HG03575 (cell line): ENCODE measurements at regions not wholly inside any gene's neighbourhood (a gene's known extent, or its start where the extent isn't known, plus 50 kb on each side); places are given as distances from the start of the nearest gene placed in this dataset.
A peak's percentile ranks its signal among the peaks of the same experiment; 100 is the strongest.

Source experiments
- ATAC-seq: cut with Tn5 transposase; IDR thresholded peaks from one replicate; pipeline ENCODE4 v1.9.1; 2021; ENCODE audit not compliant: unreplicated experiment, insufficient number of reproducible peaks, low FRiP score; ENCODE audit errors: extremely low read depth

DNA sequence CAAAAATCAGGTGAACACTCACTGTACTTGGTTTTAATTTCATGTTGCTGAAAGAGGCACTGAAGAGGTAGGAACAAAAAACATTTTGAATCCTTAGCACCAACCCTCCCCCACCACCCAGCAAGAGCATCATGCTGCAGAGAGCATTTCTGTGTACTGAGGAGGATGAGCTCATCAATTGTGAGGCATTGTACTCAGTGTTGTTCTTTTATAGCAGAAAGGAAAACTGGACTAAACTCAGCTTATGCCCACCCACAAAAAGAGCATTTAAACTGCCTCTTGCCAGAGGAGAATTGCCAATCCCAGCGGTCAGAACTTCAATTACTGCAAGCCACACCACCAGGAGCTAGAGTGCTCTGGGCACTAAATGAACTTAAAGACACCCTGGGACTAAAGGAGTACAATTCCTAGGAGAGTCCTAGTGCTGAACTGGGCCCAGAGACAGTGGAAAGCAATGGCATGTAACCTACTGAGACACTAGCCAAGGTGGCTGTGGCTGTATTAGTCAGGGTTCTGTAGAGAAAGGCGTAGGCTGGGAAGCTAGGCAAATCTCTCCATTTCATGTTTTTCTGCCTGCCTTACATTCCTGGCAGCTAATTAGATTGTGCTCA lies 280.7 kb upstream of the KLHL4 start:
- no peak for ATAC-seq

DNA sequence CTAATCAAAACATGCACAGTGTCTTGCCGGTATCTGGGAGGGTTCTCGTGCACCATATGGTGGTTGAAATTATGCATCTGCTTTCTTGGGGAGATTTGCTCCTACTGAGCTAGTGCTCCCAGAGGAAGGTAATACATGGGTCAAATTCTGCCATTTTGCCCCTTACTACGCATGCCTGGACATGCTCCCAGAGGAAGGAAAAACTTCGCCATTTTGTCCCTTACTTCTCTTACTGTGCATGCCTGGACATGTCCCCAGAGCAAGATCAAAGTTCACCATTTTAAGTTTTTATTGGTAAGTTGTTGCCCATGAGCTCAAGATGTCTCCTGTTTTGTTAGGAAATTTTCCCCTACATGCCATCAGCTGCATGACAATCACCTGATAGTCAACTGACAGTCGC lies 252.1 kb upstream of the KLHL4 start:
- ATAC-seq, result no peak

DNA sequence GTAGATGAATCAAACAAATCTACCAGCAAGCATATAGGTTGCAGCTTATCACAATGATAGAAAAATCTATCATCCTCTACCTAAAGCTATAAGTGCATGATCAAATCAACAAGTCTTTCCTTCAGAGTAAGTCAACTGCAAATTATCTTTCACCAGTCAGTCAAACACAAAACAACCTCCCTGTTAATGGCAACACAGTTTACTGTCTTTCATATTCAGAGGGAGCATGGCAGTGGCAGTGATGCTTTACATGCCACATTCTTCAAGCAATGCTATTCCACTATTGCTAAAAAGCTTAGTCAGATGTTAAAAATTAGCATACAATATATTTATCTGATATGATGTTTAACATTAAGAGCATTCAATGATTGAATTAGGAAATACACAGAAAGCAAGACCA lies 245.1 kb upstream of the KLHL4 start:
- ATAC-seq, result no peak

- ATAC-seq, result no peak
Observed at GRCh38 chrX:87299563-87300160, 217.9 kb upstream of the KLHL4 start.

DNA sequence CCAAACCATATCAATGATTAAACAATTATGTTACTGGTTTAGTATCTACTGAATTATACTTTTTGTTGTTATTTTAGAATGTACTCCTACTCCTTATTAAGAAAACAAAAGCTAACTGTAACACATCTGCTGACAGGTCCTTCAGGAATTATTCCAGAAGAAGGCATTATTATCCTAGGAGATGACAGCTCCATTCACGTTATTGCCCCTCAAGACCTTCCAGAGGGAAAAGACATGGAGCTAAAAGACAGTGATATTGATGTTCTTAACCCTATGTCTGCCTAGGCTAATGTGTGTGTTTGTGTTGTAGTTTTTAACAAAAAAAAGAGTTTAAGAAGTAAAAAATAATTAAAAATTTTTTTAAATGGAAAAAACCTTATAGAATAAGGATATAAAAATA lies 206.8 kb upstream of the KLHL4 start:
- ATAC-seq, result no peak

- no peak for ATAC-seq
Observed at GRCh38 chrX:87327267-87327666, 190.3 kb upstream of the KLHL4 start.

- no peak for ATAC-seq
Observed at GRCh38 chrX:87337267-87337666, 180.3 kb upstream of the KLHL4 start.

DNA sequence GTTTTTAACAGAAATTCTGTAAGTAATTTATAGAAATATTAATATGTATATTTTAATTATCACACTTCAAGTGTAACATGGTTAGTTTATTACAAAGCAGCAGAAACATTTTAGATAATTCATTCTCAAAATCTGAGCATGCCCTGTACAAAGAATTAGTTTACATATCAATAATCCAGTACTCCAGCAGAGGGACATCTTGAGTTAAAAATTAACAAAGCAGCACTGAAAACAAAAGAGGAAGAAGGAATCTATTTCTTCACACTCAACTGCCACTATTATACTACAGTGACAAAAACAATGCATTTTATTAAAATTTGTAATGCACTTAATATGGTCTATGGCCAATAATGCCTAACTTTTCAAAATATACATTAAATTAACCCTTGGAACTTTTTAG lies 179.1 kb upstream of the KLHL4 start:
- peak; percentile 68 for ATAC-seq

- ATAC-seq, result no peak
Observed at GRCh38 chrX:87370865-87371264, 146.7 kb upstream of the KLHL4 start.

- no peak for ATAC-seq
Observed at GRCh38 chrX:87374324-87374723, 143.3 kb upstream of the KLHL4 start.

- ATAC-seq, result no peak
Observed at GRCh38 chrX:87376896-87377295, 140.7 kb upstream of the KLHL4 start.

DNA sequence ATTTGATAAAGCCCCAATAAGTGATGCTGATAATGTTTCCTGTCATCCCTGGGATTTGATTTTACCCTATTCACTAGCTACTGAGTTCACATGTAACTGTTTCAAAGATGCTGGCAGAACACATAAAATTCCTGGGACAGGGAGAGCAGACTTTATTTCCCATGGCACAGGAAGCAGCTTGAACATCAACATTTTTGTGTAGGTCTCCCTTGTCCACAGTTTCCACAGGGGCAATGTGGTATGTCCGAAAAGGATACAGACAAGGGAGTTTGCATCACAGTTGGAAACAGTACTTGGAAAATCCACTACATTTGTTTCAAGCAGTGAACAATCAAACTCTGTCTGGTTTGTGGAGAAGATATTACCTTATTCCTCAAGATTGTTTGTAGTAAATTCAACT lies 129.2 kb upstream of the KLHL4 start:
- ATAC-seq, result no peak

DNA sequence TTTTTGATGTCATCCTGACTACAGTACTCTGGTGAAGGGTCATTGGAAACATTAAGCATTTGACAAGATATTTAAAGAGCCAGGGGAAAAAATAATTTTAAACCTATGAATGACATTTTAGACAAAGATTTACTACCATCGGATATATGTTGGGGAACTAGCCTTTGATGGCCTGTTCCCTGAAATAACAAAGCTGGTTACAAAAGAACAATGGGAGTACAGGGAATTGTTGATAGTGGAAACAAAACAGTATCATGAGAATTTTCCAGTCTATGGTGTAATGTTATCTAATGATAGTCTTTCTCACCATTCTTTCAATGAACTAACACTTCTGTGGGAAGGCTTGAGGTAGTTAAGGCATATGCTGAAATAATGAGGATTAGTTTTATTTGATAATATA lies 125.9 kb upstream of the KLHL4 start:
- ATAC-seq, result no peak

- ATAC-seq, result no peak
Observed at GRCh38 chrX:87392369-87392768, 125.2 kb upstream of the KLHL4 start.

DNA sequence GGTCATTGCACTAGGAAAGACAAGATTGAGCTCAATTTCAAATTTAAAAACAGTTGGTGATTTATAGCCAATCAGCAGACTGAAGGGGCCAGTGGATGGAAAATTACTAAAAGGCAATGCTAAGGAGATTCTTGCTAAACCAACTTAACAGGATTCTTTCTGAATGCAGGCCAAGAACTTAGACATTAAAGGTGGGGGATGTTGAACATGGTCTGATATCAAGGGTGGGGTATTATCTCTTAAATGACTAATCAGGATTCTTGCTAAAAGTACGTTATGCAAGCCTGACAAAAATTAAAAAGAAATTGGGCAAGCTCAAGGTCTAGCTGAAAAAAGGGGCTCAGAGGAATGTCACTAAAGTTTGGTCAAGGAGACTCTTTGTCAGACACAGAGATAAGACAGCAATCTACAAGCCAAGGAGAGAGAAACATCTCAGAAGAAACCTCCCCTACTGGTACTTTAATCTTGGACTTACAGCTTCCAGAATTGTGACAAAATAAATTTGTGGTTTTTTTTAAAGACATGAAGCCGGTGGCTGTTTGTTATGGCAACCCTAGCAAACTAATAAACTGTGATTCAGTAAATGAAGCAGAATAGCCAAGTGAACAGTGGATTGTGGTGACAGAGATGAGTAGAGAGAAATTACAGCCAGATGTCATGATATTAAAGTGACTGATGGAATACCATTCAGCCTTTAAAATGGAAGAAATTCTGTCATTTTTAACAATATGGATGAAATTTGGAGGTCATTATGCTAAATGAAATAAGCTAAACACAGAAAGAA lies 120.3 kb upstream of the KLHL4 start:
- ATAC-seq, result no peak

DNA sequence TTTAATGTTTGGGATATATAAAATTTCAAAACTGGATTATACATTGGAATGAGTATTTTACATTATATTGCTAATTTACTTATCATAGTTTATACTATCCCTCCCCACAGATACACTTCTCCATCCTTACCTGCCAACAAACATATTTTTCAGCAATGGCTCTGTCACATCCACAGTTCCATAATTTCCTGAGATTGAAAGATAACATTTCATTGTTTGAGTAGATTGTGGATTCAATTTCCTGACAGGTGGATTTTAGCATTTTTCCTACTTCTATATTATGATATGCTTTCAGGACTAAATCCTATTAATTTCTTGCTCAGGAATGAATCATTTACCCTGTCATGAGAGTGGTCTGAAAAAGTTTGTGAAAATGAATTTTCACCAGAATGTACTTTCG lies 115.3 kb upstream of the KLHL4 start:
- no peak for ATAC-seq

DNA sequence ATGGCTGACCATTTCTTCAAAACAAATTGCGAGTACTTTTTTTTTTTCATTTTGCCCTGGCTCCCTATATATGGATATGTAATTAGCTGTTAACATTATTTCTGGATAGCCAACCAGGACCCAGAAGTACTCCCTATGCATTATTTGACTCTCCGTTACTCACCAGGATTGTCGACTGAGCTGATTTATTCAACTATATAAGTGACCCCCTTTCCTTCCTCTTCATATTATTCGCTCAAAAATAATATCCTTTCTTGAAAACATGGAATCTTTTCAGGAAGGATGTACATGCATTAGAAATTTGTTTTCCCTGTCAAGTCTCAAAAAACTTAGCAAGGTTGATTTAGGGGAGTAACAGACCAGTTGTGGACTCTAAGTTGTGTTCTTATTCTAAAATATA lies 114.1 kb upstream of the KLHL4 start:
- ATAC-seq, result no peak

DNA sequence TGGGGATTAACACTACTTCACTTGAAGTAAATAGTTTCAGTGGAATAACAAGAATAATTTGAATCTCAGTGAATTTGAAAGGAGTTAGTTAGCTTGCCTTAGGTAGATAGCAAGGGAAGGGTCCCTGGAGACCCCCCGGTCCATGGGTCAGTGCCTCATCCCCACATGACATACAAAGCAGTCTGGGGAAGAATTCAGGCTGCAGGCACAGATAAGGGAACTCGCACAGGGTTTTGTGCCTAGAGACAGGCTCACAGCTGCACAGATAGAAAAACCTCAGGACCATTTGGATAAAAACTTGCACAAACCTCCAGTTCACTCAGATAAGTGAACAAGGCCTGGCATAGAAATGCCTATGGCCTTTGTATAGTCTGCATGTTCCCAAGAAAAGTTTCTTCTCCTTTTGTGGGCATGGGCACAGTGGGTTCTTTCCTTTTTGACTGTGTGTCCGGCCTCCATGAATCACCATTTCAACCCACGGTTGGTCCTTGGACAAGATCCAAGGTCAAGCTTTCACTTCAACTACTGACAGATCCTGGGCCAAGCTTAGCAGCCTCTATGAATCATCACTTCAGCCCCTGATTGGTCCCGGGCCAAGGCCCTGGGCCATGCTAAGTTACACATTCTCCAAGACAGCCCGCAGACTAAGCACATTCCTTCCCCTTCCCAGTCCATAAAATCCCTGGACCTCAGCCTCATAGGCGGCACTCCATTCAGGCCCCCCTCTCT lies 108.3 kb upstream of the KLHL4 start:
- ATAC-seq, result no peak

- no peak for ATAC-seq
Observed at GRCh38 chrX:87425618-87426017, 92.0 kb upstream of the KLHL4 start.

DNA sequence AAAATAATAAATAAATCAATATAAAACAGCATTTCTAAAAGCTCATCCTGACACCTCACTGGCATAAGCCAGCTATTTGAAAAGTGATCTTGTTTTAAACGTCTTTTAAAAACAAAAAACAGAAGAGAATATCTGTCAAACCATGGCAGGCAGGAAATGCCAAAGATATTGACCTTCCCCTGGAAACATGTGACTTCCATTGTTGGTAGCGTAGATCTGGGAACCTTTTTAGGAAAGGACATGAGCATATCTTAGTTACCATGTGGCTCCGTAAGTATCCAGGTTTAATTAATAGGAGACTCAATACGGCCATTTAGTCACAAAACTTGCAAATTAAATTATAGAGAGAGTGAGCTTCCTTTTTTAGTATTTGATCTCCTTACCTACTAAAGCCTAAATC lies 83.0 kb upstream of the KLHL4 start:
- no peak for ATAC-seq
